LoVo (cell line): ENCODE measurements at regions not wholly inside any gene's neighbourhood (a gene's known extent, or its start where the extent isn't known, plus 50 kb on each side); places are given as distances from the start of the nearest gene placed in this dataset.
A peak's percentile ranks its signal among the peaks of the same experiment; 100 is the strongest.

ENCODE experiments used
- DNase-seq: peaks from one replicate; pipeline ENCODE4 v3.0.0-alpha.2; 2016; ENCODE audit warnings: low spot score

DNA sequence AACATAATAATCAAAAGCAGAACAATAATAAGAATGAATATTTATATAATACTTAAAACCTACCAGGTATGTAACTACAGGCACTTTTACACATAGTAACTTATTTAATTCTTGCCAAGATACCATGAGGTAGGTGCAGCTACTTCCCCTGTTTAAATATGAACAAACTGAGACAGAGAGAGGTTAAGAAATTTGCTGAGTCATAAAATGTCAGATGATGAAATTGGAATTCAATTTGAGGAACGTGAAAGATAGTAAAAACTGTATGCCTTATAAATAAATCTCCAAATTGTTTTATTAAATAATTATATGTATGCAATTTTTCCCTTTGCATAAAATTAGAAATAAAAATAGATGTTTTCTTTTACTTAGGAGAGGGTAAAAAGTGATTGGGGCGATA, 1103.3 kb upstream of the NRXN1 start:
- no peak for DNase-seq

DNA sequence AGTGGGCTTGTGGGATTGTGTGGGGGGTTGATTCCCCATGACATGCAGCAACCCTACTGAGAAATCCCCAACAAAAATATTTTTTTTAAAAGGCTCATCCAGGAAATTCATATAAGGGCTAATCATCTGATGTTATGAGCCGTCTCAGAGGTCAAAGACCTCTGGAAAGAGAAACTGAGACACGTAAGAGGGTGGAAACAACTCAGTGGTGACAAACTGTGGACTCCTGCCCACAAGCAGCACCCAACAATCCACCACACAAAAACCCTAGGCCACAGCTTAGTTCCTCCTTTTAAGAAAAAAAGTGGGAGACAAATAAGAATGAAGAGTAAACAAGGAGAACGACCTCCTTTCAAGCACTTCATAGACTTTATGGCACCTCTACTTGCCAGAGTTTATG, 1096.1 kb upstream of the NRXN1 start:
- peak; percentile 4 for DNase-seq

DNA sequence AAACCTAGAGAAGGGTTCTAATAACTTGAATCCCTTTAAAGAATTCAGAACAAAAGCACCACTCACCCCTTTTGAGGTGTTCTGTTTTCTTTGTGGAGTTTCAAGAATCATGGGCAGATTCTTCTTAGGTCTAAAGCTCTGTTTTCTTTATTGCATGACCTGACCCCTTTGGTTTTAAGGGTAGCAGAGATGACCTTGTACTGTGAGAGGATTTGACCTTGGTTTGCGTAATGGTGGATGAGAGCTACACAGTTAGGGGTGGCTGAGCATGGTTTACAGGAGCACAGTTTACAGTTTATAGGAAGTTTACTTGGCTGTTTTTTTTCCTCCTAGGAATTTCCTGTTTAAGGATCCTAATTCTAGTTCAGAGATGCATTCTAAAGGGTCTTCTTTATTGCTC, 1095.6 kb upstream of the NRXN1 start:
- DNase-seq: no peak

DNA sequence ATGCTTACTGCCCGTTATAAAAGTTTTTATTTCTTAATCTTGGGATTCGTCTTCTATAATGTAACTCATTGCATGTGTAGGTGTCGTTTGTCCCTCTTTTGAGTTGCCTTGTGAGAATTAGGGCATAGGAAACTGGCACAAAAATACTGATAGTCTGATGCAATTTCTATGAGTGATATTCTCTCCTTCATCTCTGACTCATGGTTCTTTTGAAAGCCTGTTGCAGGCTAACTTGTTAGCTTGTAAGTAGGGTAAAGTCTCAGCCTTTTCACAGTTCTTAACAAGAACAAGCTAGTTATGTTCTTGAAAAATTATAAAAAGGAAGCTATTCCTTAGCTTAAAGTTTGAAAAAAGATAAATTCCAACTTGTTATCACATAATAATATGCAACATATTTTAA, 1085.4 kb upstream of the NRXN1 start:
- peak; percentile 36 for DNase-seq

DNA sequence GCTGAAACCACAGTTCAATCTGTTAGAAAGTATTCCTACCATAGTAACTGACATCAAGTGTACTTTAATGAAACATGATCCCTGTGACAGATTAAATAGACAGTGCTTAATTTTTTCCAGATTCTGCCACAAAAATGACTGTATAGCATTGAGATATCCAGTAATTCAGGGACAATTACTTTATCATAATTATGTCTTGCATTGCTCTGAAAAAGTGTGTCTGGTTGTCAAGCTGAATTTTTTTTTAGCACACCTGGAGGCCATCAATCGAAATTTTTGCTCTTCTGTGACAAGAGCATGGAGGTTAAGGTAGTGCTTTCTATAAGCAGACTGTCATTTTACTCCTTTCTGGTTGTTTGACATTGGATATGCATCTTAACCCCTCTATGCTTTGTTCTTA, 1083.8 kb upstream of the NRXN1 start:
- no peak for DNase-seq

DNA sequence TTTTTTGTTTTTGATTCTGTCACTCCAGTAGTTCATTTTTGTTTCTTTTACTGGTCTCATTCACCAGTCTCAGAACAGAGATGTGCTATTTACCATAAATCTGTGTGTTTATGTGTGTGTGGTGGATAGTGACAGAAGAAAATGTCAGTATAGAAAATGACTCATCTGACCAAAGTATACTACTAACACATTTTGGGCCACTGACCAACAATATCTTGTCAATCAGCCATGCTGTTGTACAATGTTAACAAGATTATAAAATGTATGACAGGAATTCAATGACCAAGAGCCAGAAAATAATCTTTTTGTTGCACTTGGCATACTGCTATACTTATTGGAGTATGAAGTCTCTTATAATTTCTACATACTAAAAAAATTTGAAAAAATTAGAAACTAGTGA, 1081.4 kb upstream of the NRXN1 start:
- DNase-seq: no peak

DNA sequence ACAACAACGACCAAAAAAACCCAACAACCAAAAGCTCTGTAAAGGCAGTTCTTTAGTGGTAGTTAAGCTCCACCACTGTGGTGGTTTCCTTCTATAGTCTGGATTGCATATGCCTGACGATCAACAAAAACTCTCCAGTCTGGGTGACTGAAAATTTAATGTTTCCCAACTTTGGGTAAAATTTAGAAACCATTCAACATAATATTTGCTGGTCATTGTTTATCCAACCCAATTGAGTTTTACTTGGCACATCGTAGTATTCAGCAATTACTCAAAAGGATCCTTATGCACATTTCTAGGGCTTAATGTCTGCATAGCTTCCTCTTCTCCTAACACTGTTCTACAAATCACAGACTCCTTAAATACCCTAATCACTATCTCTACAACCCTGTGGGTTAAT, 1080.2 kb upstream of the NRXN1 start:
- no peak for DNase-seq

DNA sequence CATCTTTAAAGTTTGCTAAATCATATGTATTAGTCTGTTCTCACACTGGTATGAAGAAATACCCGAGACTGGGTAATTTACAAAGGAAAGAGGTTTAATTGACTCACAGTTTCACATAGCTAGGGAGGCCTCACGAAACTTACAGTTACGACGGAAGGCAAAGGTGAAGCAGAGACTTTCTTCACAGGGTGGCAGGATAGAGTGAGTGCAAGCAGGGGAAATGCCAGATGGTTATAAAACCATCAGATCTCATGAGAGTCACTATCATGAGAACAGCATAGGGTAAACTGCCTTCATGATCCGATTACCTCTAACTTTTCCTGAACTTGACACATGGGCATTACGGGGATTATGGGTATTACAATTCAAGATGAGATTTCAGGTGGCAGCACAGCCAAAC, 1075.2 kb upstream of the NRXN1 start:
- no peak for DNase-seq

DNA sequence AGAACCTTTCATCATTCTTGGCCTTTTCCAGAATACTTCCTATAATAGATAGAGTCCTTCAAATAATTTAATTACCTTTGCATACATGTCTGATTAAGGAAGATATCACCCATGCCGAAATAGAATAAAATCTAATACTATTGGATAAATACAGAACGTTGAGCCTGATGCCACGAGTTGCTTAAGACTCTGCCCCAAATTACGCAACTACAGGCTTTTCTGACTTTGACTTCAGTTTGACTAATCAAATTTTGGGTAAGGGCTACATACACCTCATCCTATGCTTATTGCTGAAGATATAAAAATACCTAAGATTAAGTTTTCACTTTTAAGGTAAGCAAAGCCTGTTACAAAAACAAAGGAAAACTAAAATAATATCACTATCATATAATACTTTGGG, 1065.1 kb upstream of the NRXN1 start:
- no peak for DNase-seq

DNA sequence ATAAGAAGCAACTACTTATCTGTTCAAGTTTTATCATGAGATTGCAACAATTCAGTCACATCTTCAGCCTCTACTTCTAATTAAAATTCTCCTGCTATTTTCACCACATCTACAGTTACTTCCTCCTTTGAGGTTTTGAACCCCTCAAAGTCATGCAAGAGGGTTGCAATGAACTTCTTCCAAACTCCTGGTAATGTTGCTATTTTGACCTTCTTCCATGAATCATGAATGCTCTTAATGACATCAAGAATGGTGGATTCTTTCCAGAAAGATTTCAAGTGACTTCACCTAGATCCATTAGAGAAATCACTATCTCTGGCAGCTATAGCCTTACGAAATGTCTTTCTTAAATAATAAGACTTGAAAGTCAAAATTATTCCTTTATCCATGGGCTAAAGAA, 1052.8 kb upstream of the NRXN1 start:
- no peak for DNase-seq

DNA sequence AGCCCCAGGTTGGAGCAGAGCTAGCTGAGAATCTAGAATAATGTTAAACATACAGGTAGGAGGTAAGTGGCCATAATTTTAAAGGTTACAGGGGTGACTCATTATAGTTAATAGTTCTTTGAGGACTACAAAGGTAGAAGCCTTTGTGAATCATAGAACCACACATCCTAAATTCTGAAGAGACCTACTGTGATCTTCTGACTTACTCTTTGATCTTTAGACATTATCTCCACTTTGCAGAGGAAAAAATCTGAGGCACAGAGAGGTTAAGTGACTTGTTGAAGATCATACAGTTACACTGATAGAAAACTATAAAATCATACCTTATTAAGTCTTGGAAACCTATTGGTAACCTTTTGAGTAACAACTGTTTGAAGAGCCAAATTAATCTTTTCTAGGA, 1051.3 kb upstream of the NRXN1 start:
- DNase-seq: peak; percentile 58

DNA sequence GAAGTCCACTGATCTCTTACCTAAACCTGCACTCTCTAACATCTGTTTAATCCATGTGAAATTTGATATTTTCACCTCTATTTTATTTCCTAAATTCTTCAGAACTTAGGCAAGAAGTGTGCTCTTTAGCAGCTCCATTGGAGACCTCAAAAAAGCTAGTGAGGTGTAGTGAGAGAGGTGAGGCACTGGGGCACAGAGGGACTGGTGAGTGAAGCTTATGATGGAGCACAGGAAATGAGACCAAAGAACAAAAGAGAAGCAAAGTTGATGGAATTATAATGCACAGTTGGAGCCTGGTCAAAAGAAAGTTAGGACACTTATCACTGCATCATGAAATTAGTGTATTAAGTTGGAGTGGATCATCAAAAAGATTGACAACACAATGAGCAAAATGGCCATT, 1050.7 kb upstream of the NRXN1 start:
- DNase-seq: no peak

DNA sequence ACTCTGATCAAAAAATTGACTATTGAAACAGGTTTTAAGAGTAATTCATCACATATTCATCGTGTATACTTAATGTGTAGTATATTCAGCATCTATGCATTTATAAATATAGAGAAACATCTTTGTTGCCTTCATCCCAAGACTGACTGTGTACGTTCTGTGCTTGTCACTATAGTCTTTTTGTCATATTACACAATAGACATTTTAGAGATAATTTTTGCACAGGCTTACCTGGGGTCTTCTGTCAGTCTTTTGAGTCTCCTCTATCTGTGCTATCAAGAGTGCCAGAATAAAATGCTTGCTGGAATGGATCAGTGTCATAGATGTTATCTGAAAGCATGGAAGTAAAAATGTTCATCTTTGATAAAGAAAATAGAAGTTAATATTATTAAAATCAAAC, 1047.7 kb upstream of the NRXN1 start:
- no peak for DNase-seq

DNA sequence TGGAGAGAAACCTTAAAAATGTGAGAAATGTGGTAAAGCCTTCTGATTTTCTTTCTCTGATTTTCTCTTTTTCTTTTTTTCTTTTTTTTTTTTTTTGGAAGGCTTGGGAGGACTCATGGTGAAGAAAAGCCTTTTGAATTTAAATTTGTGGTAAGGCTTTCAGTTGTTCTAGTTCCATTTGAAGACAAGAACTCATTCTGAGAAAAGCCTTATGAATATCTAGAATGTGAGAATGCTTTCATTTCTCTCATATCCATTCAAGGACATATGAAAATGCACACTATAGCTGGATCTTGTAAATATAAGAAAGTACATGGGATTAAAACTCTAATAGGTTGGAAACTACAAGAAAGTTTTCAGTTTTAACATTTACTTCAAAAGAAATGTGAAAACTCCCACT, 1045.2 kb upstream of the NRXN1 start:
- DNase-seq: no peak

DNA sequence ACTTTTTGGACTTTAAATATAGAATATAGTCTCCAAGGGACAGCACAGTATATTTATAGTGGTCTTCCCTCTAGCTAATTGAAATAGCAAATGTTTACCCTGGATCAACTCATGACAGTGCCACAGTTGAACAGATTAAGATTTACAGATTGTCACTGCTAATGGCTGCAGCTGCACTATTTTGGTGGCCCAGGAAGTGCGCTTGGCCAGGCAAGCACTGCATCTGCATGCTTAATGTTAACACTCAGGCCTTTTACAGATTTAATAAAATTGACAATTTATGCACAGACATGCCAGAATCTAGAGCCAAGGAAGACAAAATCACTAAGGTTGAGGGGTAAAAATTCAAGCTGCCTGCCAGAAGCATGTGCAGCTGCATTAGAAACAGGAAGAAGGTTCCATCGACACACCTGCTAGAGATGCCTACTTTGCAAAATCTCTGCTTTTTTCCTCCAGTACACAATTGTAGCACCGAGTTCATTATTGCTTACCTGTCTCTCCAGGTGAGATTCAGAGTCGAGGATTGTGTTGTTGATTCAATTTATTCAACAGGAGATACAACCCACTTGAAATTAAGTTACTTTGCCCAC, 1042.3 kb upstream of the NRXN1 start:
- DNase-seq: no peak

DNA sequence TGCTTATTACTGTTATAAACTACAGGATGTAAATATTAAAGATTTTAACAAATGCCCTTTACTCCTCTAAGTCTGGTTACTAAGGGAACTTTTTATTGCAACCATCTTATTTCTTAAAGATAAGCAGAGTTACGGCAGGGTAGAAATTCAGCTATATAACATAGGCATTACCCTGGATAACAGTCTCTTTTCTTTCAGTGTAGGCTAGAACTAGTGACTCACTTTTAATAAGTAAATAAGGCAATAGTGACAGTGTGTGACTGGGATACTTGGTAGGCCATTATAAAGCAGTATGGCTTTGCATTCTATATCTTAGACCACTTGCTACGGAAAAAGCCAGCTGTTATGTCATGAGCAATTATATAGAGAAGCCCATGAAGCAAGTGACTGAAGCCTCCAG, 1041.0 kb upstream of the NRXN1 start:
- DNase-seq: no peak

DNA sequence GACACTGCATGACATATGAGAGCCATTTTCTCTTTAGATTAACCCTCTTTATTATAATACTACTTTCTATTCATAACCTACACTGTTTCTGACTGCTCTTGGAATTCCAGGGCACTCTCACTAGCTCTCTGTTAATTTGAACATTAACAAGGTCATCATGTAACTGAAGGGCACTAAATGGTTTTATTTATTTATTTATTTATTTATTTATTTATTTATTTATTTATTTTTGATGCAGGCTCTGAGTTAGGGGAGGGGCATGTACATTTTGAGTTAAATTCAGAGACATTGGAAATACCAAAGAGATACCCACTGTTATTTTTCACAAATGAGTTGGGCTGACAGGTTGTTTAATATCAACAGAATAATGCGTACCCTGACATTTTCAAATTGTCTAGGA, 1038.7 kb upstream of the NRXN1 start:
- DNase-seq: no peak

DNA sequence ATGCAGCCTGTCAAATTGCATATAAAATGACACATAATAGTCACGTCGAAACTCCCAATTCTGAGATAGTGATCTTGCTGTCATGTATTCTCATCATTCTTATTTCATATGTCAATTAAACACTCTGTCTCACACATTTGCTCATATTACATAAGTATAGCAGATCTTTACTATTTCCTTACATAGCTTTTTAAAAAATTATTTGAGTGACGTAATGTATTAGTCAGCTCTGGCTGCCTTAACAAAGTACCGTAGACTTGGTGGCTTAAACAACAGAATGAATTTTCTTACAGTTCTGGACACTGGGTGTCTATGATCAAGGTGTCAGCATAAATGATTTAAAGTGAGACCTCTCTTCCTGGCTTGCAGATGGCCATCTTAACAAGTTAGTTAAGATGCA, 1032.3 kb upstream of the NRXN1 start:
- no peak for DNase-seq

DNA sequence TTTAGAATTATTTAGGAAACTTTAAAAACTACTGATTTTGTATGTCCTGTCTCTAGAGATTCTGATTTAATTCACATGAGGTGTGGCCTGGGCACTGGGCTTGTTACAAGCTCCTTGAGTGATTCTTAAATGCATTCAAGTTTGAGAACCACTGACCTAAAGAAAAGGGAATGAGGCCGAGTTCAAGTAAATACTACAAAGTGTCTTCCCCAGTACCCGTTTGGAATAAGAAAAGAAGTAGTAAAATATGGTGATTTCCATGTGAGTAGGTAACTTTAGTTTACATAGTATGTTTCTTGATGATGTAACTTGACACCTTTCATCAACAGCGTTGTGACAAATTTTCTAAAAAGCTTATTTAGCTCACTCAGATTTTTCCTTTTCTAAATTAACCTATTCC, 1022.9 kb upstream of the NRXN1 start:
- no peak for DNase-seq

DNA sequence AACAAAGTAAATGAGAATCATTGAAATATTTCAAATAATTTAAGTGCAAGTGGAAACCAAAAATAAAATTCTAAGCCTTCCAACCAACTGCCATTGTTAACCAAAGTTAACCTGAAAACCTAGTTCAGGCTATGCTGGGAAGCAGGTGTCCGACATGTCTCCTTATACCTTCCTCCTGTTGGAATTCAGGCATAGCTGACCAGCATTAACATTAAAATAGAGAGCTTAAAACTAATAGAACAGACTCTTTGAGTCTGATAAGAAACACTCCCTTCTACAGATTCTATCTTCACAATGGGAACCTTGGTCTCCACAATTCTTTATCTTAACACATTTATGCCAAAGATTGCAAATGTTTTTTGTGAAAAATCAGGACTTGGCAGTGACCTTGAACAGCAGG, 1004.9 kb upstream of the NRXN1 start:
- DNase-seq: no peak

DNA sequence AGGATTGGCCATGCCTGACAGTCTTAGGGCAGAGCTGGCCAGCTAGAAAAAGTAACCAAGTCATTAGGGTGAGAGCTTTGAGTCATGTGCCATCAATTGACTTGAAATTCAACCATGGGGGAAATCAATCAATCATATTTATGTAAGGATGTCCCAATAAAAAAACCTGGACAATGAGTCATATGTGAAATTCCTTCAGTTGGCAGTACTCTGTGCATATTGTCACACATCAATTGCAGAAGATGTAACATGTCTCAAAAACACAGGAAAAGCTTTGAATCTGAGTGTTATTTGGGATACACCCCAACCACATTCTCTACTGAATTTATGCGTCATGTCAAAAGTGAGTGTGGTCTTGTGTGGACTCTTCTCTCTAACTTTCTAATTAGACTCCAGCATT, 1004.1 kb upstream of the NRXN1 start:
- no peak for DNase-seq

DNA sequence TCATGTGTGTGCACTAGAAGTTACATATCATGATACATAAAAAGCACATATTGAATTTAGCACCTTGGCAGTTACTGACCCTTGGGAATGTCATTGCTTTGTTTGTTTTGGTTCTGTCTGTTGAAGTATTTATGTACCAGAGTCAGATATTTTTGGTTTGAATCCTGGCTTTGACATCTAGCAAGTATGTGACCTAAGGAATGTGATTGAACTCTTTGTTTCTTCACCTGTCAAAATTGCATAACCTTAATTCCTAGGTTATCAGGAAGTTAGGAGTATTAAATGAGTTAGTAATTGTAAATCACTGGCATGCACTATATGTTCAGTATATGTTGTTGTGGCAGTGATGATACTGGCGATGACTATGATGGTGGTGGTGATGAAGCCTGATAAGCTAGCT, 1003.5 kb upstream of the NRXN1 start:
- DNase-seq: no peak

DNA sequence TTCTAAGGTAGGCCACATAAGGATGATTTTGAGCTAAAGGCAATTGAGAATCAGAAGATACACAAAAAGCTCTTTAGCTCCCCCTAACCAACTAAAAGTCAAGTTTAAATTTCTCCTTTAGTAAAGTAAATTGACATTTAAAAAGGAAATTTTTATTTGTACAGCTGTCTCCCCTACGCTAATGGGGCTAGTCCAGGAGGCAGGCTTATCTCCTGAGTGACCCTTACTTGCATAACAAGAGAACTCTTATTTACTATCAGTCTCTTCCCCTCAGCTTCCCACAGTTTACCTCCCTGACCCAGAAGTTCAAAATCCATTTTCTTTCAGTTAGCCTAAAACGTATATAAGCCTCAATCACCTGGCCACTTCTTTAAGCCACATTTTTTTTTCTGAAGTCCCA, 1002.8 kb upstream of the NRXN1 start:
- no peak for DNase-seq

DNA sequence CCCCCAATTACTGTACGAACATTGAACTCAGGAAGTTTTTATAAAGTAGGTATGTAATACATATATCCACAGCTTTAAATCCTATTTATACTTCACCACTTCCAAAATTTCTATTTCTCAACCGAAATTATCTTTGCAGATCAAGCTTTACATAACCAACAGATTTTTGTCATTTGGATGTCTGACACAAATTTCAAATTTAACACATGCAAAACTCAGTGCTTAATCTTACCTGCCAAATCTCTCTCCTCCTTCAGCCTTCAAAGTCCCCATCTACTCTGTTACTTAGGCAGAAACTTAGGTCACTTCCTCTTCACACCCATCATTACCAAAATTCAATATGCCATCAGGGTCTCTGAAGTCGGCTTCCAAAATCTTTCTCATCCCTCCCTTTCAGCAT, 990.1 kb upstream of the NRXN1 start:
- DNase-seq: no peak

DNA sequence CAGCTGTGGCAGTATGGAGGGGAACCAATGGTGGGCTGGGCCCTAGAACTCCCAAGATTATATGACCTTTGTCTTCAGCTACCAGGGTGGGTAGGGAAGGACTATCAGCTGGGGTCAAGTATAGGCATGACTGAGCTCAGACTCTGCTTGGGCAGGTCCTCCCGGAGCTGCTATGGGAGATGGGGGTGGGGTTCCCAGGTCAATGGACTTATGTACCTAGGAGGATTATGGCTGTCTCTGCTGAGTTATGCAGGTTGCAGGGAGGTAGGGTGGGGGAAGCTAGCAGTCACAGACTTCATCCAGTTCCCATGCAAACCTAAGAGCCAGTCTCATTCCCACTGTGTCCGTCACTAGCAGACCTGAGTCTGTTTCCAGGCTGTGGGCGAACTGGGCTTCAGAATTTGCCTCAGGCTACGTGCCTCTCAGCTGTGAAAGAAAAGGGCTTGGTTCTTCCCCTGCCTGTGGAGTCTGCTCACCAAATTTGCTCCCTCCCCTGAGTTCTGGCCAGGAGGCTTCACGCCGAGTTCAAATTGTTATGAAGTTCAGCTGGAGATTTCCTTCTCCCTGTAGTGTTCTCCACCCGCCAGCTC, 985.8 kb upstream of the NRXN1 start:
- no peak for DNase-seq
